Caco-2 (cell line): ENCODE measurements at regions not wholly inside any gene's neighbourhood (a gene's known extent, or its start where the extent isn't known, plus 50 kb on each side); places are given as distances from the start of the nearest gene placed in this dataset.
"Not testable (repeated sequence)": the region's sequence is repeated elsewhere in the genome, so short reads cannot be mapped to it uniquely, and the experiment has no call there.

Source experiments
- BruUV-seq: library from RNA; stranded (reverse); fragments of 400-500 nt; replicated peaks from 2 replicates; lab custom pipeline; 2021; lab: Mats Ljungman, UMichigan
- CTCF ChIA-PET: fragments of 300-600 bp; sonication (Branson Sonifier 250); formaldehyde crosslinking; loops from one replicate; lab custom pipeline; 2022; ENCODE audit warnings: antibody characterized with exemption; lab: Charles Lee
- POLR2A ChIA-PET: fragments of 300-600 bp; sonication (Branson Sonifier 250); formaldehyde crosslinking; loops from one replicate; lab custom pipeline; 2022; ENCODE audit warnings: antibody characterized with exemption; lab: Charles Lee
- DNase-seq, 2 experiments: peaks; one replicate each; pipeline versions ENCODE4 v3.0.0 to v3.0.0-alpha.2; 2020 to 2022
- H3K27me3 ChIP-seq: replicated peaks from 2 replicates; pipeline ENCODE4 v1.6.0; 2011; ENCODE audit warnings: low read length; ENCODE audit not compliant: control insufficient read depth, insufficient read depth
- H3K36me3 ChIP-seq: 2 replicates; pipeline ENCODE4 v1.5.1; 2011; ENCODE audit warnings: low read length; ENCODE audit not compliant: control insufficient read depth, insufficient read depth
- H3K4me1 ChIP-seq: fragments of 250-450 bp; sonication (Bioruptor Pico); 2 replicates; pipeline ENCODE4 v1.5.1; 2020; ENCODE audit warnings: mild to moderate bottlenecking
- H3K4me3 ChIP-seq: 2 replicates; pipeline ENCODE4 v1.5.1; 2011; ENCODE audit warnings: low read depth, mild to moderate bottlenecking, control low read depth, low read length
- H3K9me3 ChIP-seq: fragments of 250-450 bp; sonication (Bioruptor Pico); 2 replicates; pipeline ENCODE4 v1.5.1; 2020; ENCODE audit warnings: mild to moderate bottlenecking, moderate library complexity
- H3K27ac Mint-ChIP-seq: one replicate; pipeline ENCODE4 v1.8.0; 2022; ENCODE audit warnings: mixed read lengths; ENCODE audit not compliant: unreplicated experiment
- H3K27me3 Mint-ChIP-seq: one replicate; pipeline ENCODE4 v1.8.0; 2022; ENCODE audit warnings: mixed read lengths; ENCODE audit not compliant: insufficient read depth, unreplicated experiment
- H3K36me3 Mint-ChIP-seq: one replicate; pipeline ENCODE4 v1.8.0; 2022; ENCODE audit warnings: mild to moderate bottlenecking, mixed read lengths; ENCODE audit not compliant: insufficient read depth, unreplicated experiment
- H3K4me1 Mint-ChIP-seq: one replicate; pipeline ENCODE4 v1.8.0; 2022; ENCODE audit warnings: low read depth, mixed read lengths; ENCODE audit not compliant: unreplicated experiment
- H3K4me3 Mint-ChIP-seq: one replicate; pipeline ENCODE4 v1.8.0; 2022; ENCODE audit warnings: mild to moderate bottlenecking, moderate library complexity, mixed read lengths; ENCODE audit not compliant: unreplicated experiment
- H3K9me3 Mint-ChIP-seq: one replicate; pipeline ENCODE4 v1.8.0; 2022; ENCODE audit warnings: mixed read lengths; ENCODE audit not compliant: unreplicated experiment
- CTCF ChIP-seq, 2 experiments: fragments of 200-600 bp in 1 of 2; IDR thresholded peaks; 1 replicate in 1 of 2; 2 replicates in 1 of 2; pipeline versions ENCODE4 v1.5.1 to v1.8.0; 2011 to 2022; ENCODE audit warnings: antibody characterized with exemption in 1 of 2, control low read depth in 1 of 2, inconsistent platforms in 1 of 2, low read depth in 1 of 2, low read length in 1 of 2, mild to moderate bottlenecking in 1 of 2, moderate library complexity in 1 of 2; ENCODE audit not compliant: insufficient read depth in 1 of 2, severe bottlenecking in 1 of 2, unreplicated experiment in 1 of 2
- intact Hi-C: fragments of 100-400 bp; cut with micrococcal nuclease; formaldehyde crosslinking; loops from one replicate; pipeline ENCODE4 v1.10.0; 2022; ENCODE audit not compliant: unreplicated experiment

DNA sequence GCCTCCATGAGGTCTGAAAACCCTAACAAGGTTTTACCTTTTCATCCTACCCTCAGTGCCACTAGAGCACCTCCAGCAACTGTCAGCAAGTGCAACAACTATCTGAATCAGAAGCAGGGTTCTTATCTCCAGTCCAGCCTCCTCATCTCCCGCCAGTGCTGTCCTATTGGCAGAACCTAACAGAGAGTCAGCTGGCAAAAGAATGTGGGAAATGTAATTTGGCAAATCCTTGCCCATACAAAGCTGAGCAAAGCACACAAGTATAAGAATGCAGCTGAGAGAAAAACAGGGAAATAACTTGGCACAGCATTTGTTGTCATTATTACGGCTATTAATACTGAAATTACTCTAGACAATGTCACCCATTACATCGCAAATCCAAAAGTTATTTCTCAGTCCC lies 124.2 kb downstream of the ATP6V1G3 start:
- POLR2A ChIA-PET: no interaction called here
- peak in 1 of 2 experiments; percentile 11 for DNase-seq
- Histone ChIP-seq H3K9me3 (no peaks in the 10 kb centered on the region), H3K27me3 (no peaks in the 10 kb centered on the region), H3K4me3 (no peak overlapping the region), H3K4me1 (no peaks in the 10 kb centered on the region), H3K36me3 (no peaks in the 10 kb centered on the region)
- H3K4me1 Mint-ChIP-seq: no peaks in the 10 kb centered on the region
- H3K27me3 Mint-ChIP-seq: peaks cover 3% of the 10 kb centered on the region
- intact Hi-C loops: no loop called here
- H3K36me3 Mint-ChIP-seq: no peaks in the 10 kb centered on the region
- no peak for TF ChIP-seq CTCF (IDR thresholded peaks at IDR 0.05; ENCODE audit: insufficient read depth in 1 of 2, low read depth in 1 of 2, low read length in 1 of 2, severe bottlenecking in 1 of 2, unreplicated experiment in 1 of 2)
- BruUV-seq: no TSS peak
- H3K9me3 Mint-ChIP-seq: no peaks in the 10 kb centered on the region
- CTCF ChIA-PET: no interaction called here
- H3K4me3 Mint-ChIP-seq: no peak overlapping the region
- no peak overlapping the region for H3K27ac Mint-ChIP-seq

GRCh38 chr1:198411240-198411639 lies 129.2 kb downstream of the ATP6V1G3 start:
- Histone ChIP-seq H3K4me3 (no peak overlapping the region), H3K4me1 (no peaks in the 10 kb centered on the region), H3K9me3 (no peaks in the 10 kb centered on the region), H3K36me3 (no peaks in the 10 kb centered on the region), H3K27me3 (no peaks in the 10 kb centered on the region)
- no peaks in the 10 kb centered on the region for H3K4me1 Mint-ChIP-seq
- no peak for TF ChIP-seq CTCF (IDR thresholded peaks at IDR 0.05; ENCODE audit: insufficient read depth in 1 of 2, low read depth in 1 of 2, low read length in 1 of 2, severe bottlenecking in 1 of 2, unreplicated experiment in 1 of 2)
- intact Hi-C loops: no loop called here
- peaks cover 3% of the 10 kb centered on the region for H3K27me3 Mint-ChIP-seq
- DNase-seq: no peak
- H3K9me3 Mint-ChIP-seq: no peaks in the 10 kb centered on the region
- BruUV-seq: no TSS peak
- H3K36me3 Mint-ChIP-seq: no peaks in the 10 kb centered on the region
- ChIA-PET CTCF (no interaction called here), POLR2A (no interaction called here)
- H3K27ac Mint-ChIP-seq: no peak overlapping the region
- no peak overlapping the region for H3K4me3 Mint-ChIP-seq

GRCh38 chr1:198408716-198409115 lies 131.8 kb downstream of the ATP6V1G3 start:
- Histone ChIP-seq H3K27me3 (no peaks in the 10 kb centered on the region), H3K4me3 (no peak overlapping the region), H3K4me1 (no peaks in the 10 kb centered on the region), H3K9me3 (0 out of 2 replicates have a peak, but pooled peaks cover 4% of the 10 kb centered on the region), H3K36me3 (no peaks in the 10 kb centered on the region)
- intact Hi-C loops: no loop called here
- ChIA-PET CTCF (no interaction called here), POLR2A (no interaction called here)
- no peak overlapping the region for H3K4me3 Mint-ChIP-seq
- DNase-seq: no peak
- H3K27ac Mint-ChIP-seq: no peak overlapping the region
- BruUV-seq: no TSS peak
- H3K9me3 Mint-ChIP-seq: no peaks in the 10 kb centered on the region
- H3K27me3 Mint-ChIP-seq: peaks cover 3% of the 10 kb centered on the region
- no peaks in the 10 kb centered on the region for H3K36me3 Mint-ChIP-seq
- no peaks in the 10 kb centered on the region for H3K4me1 Mint-ChIP-seq
- no peak for TF ChIP-seq CTCF (IDR thresholded peaks at IDR 0.05; ENCODE audit: insufficient read depth in 1 of 2, low read depth in 1 of 2, low read length in 1 of 2, severe bottlenecking in 1 of 2, unreplicated experiment in 1 of 2)

DNA sequence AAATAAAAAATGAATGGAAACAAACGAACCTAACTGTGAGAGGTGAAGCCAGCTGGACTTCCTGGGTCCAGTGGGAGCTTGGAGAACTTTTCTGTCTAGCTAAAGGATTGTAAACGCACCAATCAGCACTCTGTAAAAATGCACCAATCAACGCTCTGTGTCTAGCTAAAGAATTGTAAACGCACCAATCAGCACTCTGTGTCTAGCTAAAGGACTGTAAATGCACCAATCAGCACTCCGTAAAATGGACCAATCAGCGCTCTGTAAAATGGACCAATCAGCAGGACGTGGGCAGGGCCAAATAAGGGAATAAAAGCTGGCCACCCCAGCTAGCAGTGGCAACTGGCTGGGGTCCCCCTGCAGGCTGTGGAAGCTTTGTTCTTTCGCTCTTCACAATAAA lies 135.8 kb downstream of the ATP6V1G3 start:
- H3K9me3 ChIP-seq, CTCF ChIA-PET, H3K27me3 Mint-ChIP-seq, H3K4me3 ChIP-seq, H3K4me1 Mint-ChIP-seq, DNase-seq, H3K36me3 Mint-ChIP-seq, H3K27me3 ChIP-seq, H3K27ac Mint-ChIP-seq, H3K9me3 Mint-ChIP-seq, intact Hi-C loops, BruUV-seq, H3K4me1 ChIP-seq, H3K36me3 ChIP-seq, POLR2A ChIA-PET, H3K4me3 Mint-ChIP-seq: not testable (repeated sequence)
